IMR-90 (cell line): ENCODE measurements at regions not wholly inside any gene's neighbourhood (a gene's known extent, or its start where the extent isn't known, plus 50 kb on each side); places are given as distances from the start of the nearest gene placed in this dataset.

Source experiments
- ATAC-seq: fragments of 200-7000 bp; cut with Tn5 transposase; 2 replicates; pipeline ENCODE4 v1.9.1; 2020; ENCODE audit warnings: low read depth, mild to moderate bottlenecking, moderate library complexity
- BruUV-seq: library from RNA; stranded (reverse); fragments of 400-500 nt; replicated peaks from 2 replicates; lab custom pipeline; 2021; lab: Mats Ljungman, UMichigan
- CTCF ChIA-PET: fragments of 300-600 bp; formaldehyde crosslinking; extraction: SDS; loops from one replicate; lab custom pipeline; 2021; ENCODE audit warnings: antibody characterized with exemption; lab: Yijun Ruan, JAX
- POLR2A ChIA-PET: fragments of 300-600 bp; sonication (Branson Sonifier 250); formaldehyde crosslinking; loops from one replicate; lab custom pipeline; 2022; ENCODE audit warnings: antibody characterized with exemption; ENCODE audit not compliant: unreplicated experiment; lab: Charles Lee
- DNase-seq: peaks from one replicate; pipeline ENCODE4 v3.0.0; 2013
- H2AFZ ChIP-seq: replicated peaks from 2 replicates; pipeline ENCODE3; 2013; ENCODE audit warnings: low read length, mild to moderate bottlenecking; ENCODE audit not compliant: poor library complexity
- H2AK5ac ChIP-seq: 2 replicates; pipeline ENCODE4 v1.6.1; 2013; ENCODE audit warnings: low read depth, low read length, inconsistent platforms
- H2AK9ac ChIP-seq: replicated peaks from 2 replicates; pipeline ENCODE3; 2013; ENCODE audit warnings: mild to moderate bottlenecking, low read depth, low read length, moderate library complexity; ENCODE audit not compliant: poor library complexity
- H2BK120ac ChIP-seq: 2 replicates; pipeline ENCODE4 v1.6.1; 2013; ENCODE audit warnings: low read depth, low read length, inconsistent platforms
- H2BK15ac ChIP-seq: 3 replicates; pipeline ENCODE4 v1.6.1; 2013; ENCODE audit warnings: low read depth, low read length, inconsistent platforms
- H2BK20ac ChIP-seq: 2 replicates; pipeline ENCODE4 v1.6.1; 2013; ENCODE audit warnings: low read depth, mild to moderate bottlenecking, inconsistent platforms, low read length, moderate library complexity
- H2BK5ac ChIP-seq: 2 replicates; pipeline ENCODE4 v1.6.1; 2013; ENCODE audit warnings: mild to moderate bottlenecking, low read depth, low read length, inconsistent platforms; ENCODE audit not compliant: poor library complexity, severe bottlenecking
- H3K14ac ChIP-seq: replicated peaks from 2 replicates; pipeline ENCODE4 v1.6.1; 2013; ENCODE audit warnings: low read depth, low read length, inconsistent platforms
- H3K18ac ChIP-seq: 2 replicates; pipeline ENCODE4 v1.6.1; 2013; ENCODE audit warnings: low read depth, low read length, control low read depth
- H3K23ac ChIP-seq: 2 replicates; pipeline ENCODE4 v1.6.1; 2013; ENCODE audit warnings: low read depth, low read length, inconsistent platforms
- H3K27ac ChIP-seq: 2 replicates; pipeline ENCODE4 v1.5.1; 2013; ENCODE audit warnings: mild to moderate bottlenecking, control low read depth, low read length; ENCODE audit not compliant: insufficient read depth
- H3K27me3 ChIP-seq: 2 replicates; pipeline ENCODE4 v1.6.1; 2013; ENCODE audit warnings: low read length; ENCODE audit not compliant: control insufficient read depth, insufficient read depth
- H3K36me3 ChIP-seq: 2 replicates; pipeline ENCODE4 v1.6.1; 2013; ENCODE audit warnings: low read length, mixed read lengths; ENCODE audit not compliant: control insufficient read depth, insufficient read depth
- H3K4ac ChIP-seq: 2 replicates; pipeline ENCODE4 v1.6.1; 2013; ENCODE audit warnings: low read depth, low read length, inconsistent platforms
- H3K4me1 ChIP-seq: 2 replicates; pipeline ENCODE4 v1.6.1; 2013; ENCODE audit warnings: low read length, mixed read lengths; ENCODE audit not compliant: control insufficient read depth, insufficient read depth
- H3K4me2 ChIP-seq: 2 replicates; pipeline ENCODE4 v1.6.1; 2013; ENCODE audit warnings: low read depth, mild to moderate bottlenecking, control low read depth, low read length, moderate library complexity
- H3K4me3 ChIP-seq: 2 replicates; pipeline ENCODE4 v1.5.1; 2013; ENCODE audit warnings: low read depth, mild to moderate bottlenecking, control low read depth, low read length, moderate library complexity; ENCODE audit not compliant: insufficient read depth
- H3K56ac ChIP-seq: 2 replicates; pipeline ENCODE4 v1.6.1; 2013; ENCODE audit warnings: low read length, inconsistent platforms; ENCODE audit not compliant: insufficient read depth; ENCODE audit errors: extremely low read depth
- H3K79me1 ChIP-seq, 2 experiments: 2 replicates each; pipeline ENCODE4 v1.6.1; 2013; ENCODE audit warnings: low read length in 2 of 2, inconsistent platforms in 1 of 2, low read depth in 1 of 2
- H3K9ac ChIP-seq: 2 replicates; pipeline ENCODE4 v1.6.1; 2013; ENCODE audit warnings: low read depth, low read length, control low read depth
- H3K9me1 ChIP-seq: 2 replicates; pipeline ENCODE4 v1.6.1; 2013; ENCODE audit warnings: low read length, inconsistent platforms; ENCODE audit not compliant: insufficient read depth
- H3K9me3 ChIP-seq: 2 replicates; pipeline ENCODE4 v1.6.1; 2013; ENCODE audit warnings: low read length; ENCODE audit not compliant: control insufficient read depth, insufficient read depth
- H4K20me1 ChIP-seq: 2 replicates; pipeline ENCODE4 v1.6.1; 2013; ENCODE audit warnings: low read length, inconsistent platforms; ENCODE audit not compliant: insufficient read depth
- H4K5ac ChIP-seq: 2 replicates; pipeline ENCODE4 v1.6.1; 2013; ENCODE audit warnings: mild to moderate bottlenecking, low read depth, low read length, control low read depth
- H4K8ac ChIP-seq, 2 experiments: 2 replicates each; pipeline ENCODE4 v1.6.1; 2013; ENCODE audit warnings: low read depth in 2 of 2, low read length in 2 of 2, control low read depth in 1 of 2, inconsistent platforms in 1 of 2
- H4K91ac ChIP-seq: 2 replicates; pipeline ENCODE4 v1.6.1; 2013; ENCODE audit warnings: low read depth, low read length, inconsistent platforms; ENCODE audit not compliant: insufficient read depth
- BHLHE40 ChIP-seq: fragments of 150-350 bp; IDR thresholded peaks from 2 replicates; pipeline ENCODE4 v1.6.1; 2016; ENCODE audit warnings: mild to moderate bottlenecking, low read depth, low read length
- CEBPB ChIP-seq: IDR thresholded peaks from 2 replicates; pipeline ENCODE4 v1.6.1; 2012; ENCODE audit warnings: low read depth, low read length, improper control_type of control experiment
- RAD21 ChIP-seq: IDR thresholded peaks from 2 replicates; pipeline ENCODE4 v1.6.1; 2012; ENCODE audit warnings: low read length, improper control_type of control experiment
- SMC3 ChIP-seq: fragments of 150-350 bp; IDR thresholded peaks from 2 replicates; pipeline ENCODE4 v1.6.1; 2016; ENCODE audit warnings: low read depth, mild to moderate bottlenecking, antibody characterized with exemption, low read length, moderate library complexity
- WGBS, 2 experiments: methylation state at CpG; one replicate each; pipeline versions ENCODE4 v1.1.5 to v1.1.7; 2013; ENCODE audit warnings: missing lambda C conversion rate in 2 of 2; ENCODE audit not compliant: insufficient read length in 1 of 2; ENCODE audit errors: extremely low coverage in 2 of 2; 5-methylcytosine and 5-hydroxymethylcytosine counted together
- dilution Hi-C: fragments of 300-500 bp; cut with HindIII; formaldehyde crosslinking; loops from one replicate; pipeline ENCODE4 v1.14.3; 2018; ENCODE audit warnings: low sequenced_read_pairs; ENCODE audit not compliant: unreplicated experiment
- in situ Hi-C: fragments of 300-500 bp; cut with MboI; formaldehyde crosslinking; loops from 3 replicates; pipeline ENCODE4 v1.14.3; 2019; ENCODE audit warnings: low sequenced_read_pairs, inconsistent platforms, mixed read lengths
- intact Hi-C: fragments of 100-400 bp; cut with micrococcal nuclease; formaldehyde crosslinking; loops from 2 replicates; pipeline ENCODE4 v1.10.0; 2022

- no peak overlapping the region for H2BK15ac ChIP-seq
- H3K27ac ChIP-seq, result no peak overlapping the region
- in situ Hi-C loops (no loop called here), dilution Hi-C loops (no loop called here), intact Hi-C loops (no loop called here)
- H3K9me3 ChIP-seq, result no peaks in the 10 kb centered on the region
- no peaks in the 10 kb centered on the region for H3K27me3 ChIP-seq
- H3K9ac ChIP-seq, result no peak overlapping the region
- no peaks in the 10 kb centered on the region for H4K20me1 ChIP-seq
- no peak overlapping the region for H4K8ac ChIP-seq
- no peak overlapping the region for H4K5ac ChIP-seq
- no peak overlapping the region for H3K4me3 ChIP-seq
- no peak overlapping the region for H3K18ac ChIP-seq
- no peak overlapping the region for H2AFZ ChIP-seq
- no peak overlapping the region for H4K91ac ChIP-seq
- no peak overlapping the region for H3K14ac ChIP-seq
- H3K79me1 ChIP-seq, result no peaks in the 10 kb centered on the region
- TF ChIP-seq RAD21 (no peak), CEBPB (peak; percentile 82), SMC3 (no peak), BHLHE40 (no peak)
- no peaks in the 10 kb centered on the region for H3K4me1 ChIP-seq
- H2AK9ac ChIP-seq, result no peak overlapping the region
- H3K23ac ChIP-seq, result no peak overlapping the region
- ATAC-seq, result no peak
- no peak overlapping the region for H2AK5ac ChIP-seq
- no peaks in the 10 kb centered on the region for H3K36me3 ChIP-seq
- no peak overlapping the region for H2BK20ac ChIP-seq
- H3K4me2 ChIP-seq, result no peak overlapping the region
- ChIA-PET POLR2A (no interaction called here), CTCF (interaction anchor here (0.6 kb wide), 1 partner anchor 795 kb away, joined by 5 read pairs; no protein-coding TSS in a partner anchor)
- no peak overlapping the region for H2BK120ac ChIP-seq
- DNase-seq, result peak; percentile 25
- BruUV-seq, result no TSS peak
- no peak overlapping the region for H2BK5ac ChIP-seq
- no CpG with 5 or more reads among the region's 2 CpGs for WGBS, 2 experiments
- no peak overlapping the region for H3K56ac ChIP-seq
- H3K9me1 ChIP-seq, result no peaks in the 10 kb centered on the region
- no peak overlapping the region for H3K4ac ChIP-seq
These were observed 109.0 kb upstream of the ATP2B1 start for GRCh38 chr12:89817501-89818226.
